ENCODE measurements at regions not wholly inside any gene's neighbourhood (a gene's known extent, or its start where the extent isn't known, plus 50 kb on each side); places are given as distances from the start of the nearest gene placed in this dataset.

GRCh38 chr11:24295360-24295759, 201.5 kb upstream of the LUZP2 start:
- ChIA-PET CTCF (no interaction called here), POLR2A (ENCODE audit: low non-redundant PET) (no interaction called here)
- no peak overlapping the region for H3K27ac ChIP-seq
- TF ChIP-seq CTCF (conservative IDR thresholded peaks at IDR 0.05; ENCODE audit: low read depth): no peak
- no peak for DNase-seq (ENCODE audit: low spot score)

GRCh38 chr11:24297461-24297860, 199.4 kb upstream of the LUZP2 start:
- CTCF ChIA-PET: no interaction called here
- POLR2A ChIA-PET (ENCODE audit: low non-redundant PET): no interaction called here
- TF ChIP-seq CTCF (conservative IDR thresholded peaks at IDR 0.05; ENCODE audit: low read depth): no peak
- H3K27ac ChIP-seq: no peak overlapping the region
- DNase-seq (ENCODE audit: low spot score): no peak

- ChIA-PET CTCF (no interaction called here), POLR2A (ENCODE audit: low non-redundant PET) (no interaction called here)
- no peak for DNase-seq (ENCODE audit: low spot score)
- no peak for TF ChIP-seq CTCF (conservative IDR thresholded peaks at IDR 0.05; ENCODE audit: low read depth)
- H3K27ac ChIP-seq: no peak overlapping the region
Measured at GRCh38 chr11:24298146-24298545, 198.7 kb upstream of the LUZP2 start.

GRCh38 chr11:24311974-24312373, 184.9 kb upstream of the LUZP2 start:
- POLR2A ChIA-PET (ENCODE audit: low non-redundant PET): no interaction called here
- no peak for TF ChIP-seq CTCF (conservative IDR thresholded peaks at IDR 0.05; ENCODE audit: low read depth)
- DNase-seq (ENCODE audit: low spot score): no peak
- CTCF ChIA-PET: no interaction called here
- no peak overlapping the region for H3K27ac ChIP-seq

GRCh38 chr11:24312464-24313238, 184.2 kb upstream of the LUZP2 start:
- POLR2A ChIA-PET (ENCODE audit: low non-redundant PET): no interaction called here
- CTCF ChIA-PET: no interaction called here
- no peak for TF ChIP-seq CTCF (conservative IDR thresholded peaks at IDR 0.05; ENCODE audit: low read depth)
- H3K27ac ChIP-seq: no peak overlapping the region
- DNase-seq (ENCODE audit: low spot score): no peak

- TF ChIP-seq CTCF (conservative IDR thresholded peaks at IDR 0.05; ENCODE audit: low read depth): no peak
- no peak for DNase-seq (ENCODE audit: low spot score)
- ChIA-PET POLR2A (ENCODE audit: low non-redundant PET) (no interaction called here), CTCF (no interaction called here)
- H3K27ac ChIP-seq: no peak overlapping the region
Measured at GRCh38 chr11:24321229-24321628, 175.6 kb upstream of the LUZP2 start.

Measured in RWPE1 (cell line).